ENCODE measurements at regions not wholly inside any gene's neighbourhood (a gene's known extent, or its start where the extent isn't known, plus 50 kb on each side); places are given as distances from the start of the nearest gene placed in this dataset.

GRCh38 chr1:101371259-101371658 is 134.4 kb downstream of the S1PR1 start:
- TF ChIP-seq POLR2AphosphoS5 (IDR thresholded peaks at IDR 0.05; ENCODE audit: borderline replicate concordance, low read depth, low read length) (no peak), EZH2 (IDR thresholded peaks at IDR 0.05) (no peak), FOXP2 (optimal IDR thresholded peaks at IDR 0.05; ENCODE audit: control extremely low read depth, extremely low read length, insufficient read depth) (no peak)
